OCI-LY1 (cell line): ENCODE measurements at regions not wholly inside any gene's neighbourhood (a gene's known extent, or its start where the extent isn't known, plus 50 kb on each side); places are given as distances from the start of the nearest gene placed in this dataset.

Source experiments
- H2AFZ ChIP-seq: fragments of 200-600 bp; sonication (generic), shearing (Covaris generic); 2 replicates; pipeline ENCODE4 v1.6.0; 2014; ENCODE audit warnings: antibody characterized with exemption, mild to moderate bottlenecking, low read length
- H3F3A ChIP-seq: fragments of 200-600 bp; sonication (generic), shearing (Covaris generic); 2 replicates; pipeline ENCODE4 v1.6.0; 2014; ENCODE audit warnings: mild to moderate bottlenecking, antibody characterized with exemption, low read length, moderate library complexity; ENCODE audit not compliant: insufficient read depth
- H3K27ac ChIP-seq: fragments of 200-600 bp; sonication (generic); 2 replicates; pipeline ENCODE4 v1.5.1; 2014; ENCODE audit warnings: low read length, mixed run types, mild to moderate bottlenecking, low read depth; ENCODE audit not compliant: poor library complexity, severe bottlenecking
- H3K27me3 ChIP-seq: fragments of 200-600 bp; sonication (generic); 2 replicates; pipeline ENCODE4 v1.6.0; 2014; ENCODE audit warnings: antibody characterized with exemption, mild to moderate bottlenecking, low read length, moderate library complexity; ENCODE audit not compliant: insufficient read depth
- H3K36me3 ChIP-seq: fragments of 200-600 bp; sonication (generic); 2 replicates; pipeline ENCODE4 v1.6.1; 2014; ENCODE audit warnings: mild to moderate bottlenecking, antibody characterized with exemption, low read length, moderate library complexity, mixed read lengths; ENCODE audit not compliant: insufficient read depth
- H3K4me1 ChIP-seq: fragments of 200-600 bp; sonication (generic); 2 replicates; pipeline ENCODE4 v1.5.1; 2014; ENCODE audit warnings: mild to moderate bottlenecking, low read length, moderate library complexity; ENCODE audit not compliant: insufficient read depth, severe bottlenecking
- H3K4me2 ChIP-seq: fragments of 200-600 bp; sonication (generic), shearing (Covaris generic); 2 replicates; pipeline ENCODE4 v1.6.1; 2014; ENCODE audit warnings: low read length
- H3K4me3 ChIP-seq: fragments of 200-600 bp; sonication (generic); 2 replicates; pipeline ENCODE4 v1.5.1; 2014; ENCODE audit warnings: low read length, low read depth, mild to moderate bottlenecking, mixed read lengths; ENCODE audit not compliant: poor library complexity, severe bottlenecking
- H3K79me2 ChIP-seq: fragments of 200-600 bp; shearing (Covaris generic); 2 replicates; pipeline ENCODE4 v1.6.1; 2016; ENCODE audit warnings: mixed run types, low read length, mixed read lengths; ENCODE audit not compliant: insufficient read depth
- H3K9ac ChIP-seq: fragments of 200-600 bp; sonication (generic), shearing (Covaris generic); 2 replicates; pipeline ENCODE4 v1.6.1; 2014; ENCODE audit warnings: mild to moderate bottlenecking, low read length, mixed read lengths
- H3K9me2 ChIP-seq: fragments of 200-600 bp; sonication (generic), shearing (Covaris generic); 2 replicates; pipeline ENCODE4 v1.6.1; 2014; ENCODE audit warnings: low read depth, mild to moderate bottlenecking, low read length, mixed read lengths
- H3K9me3 ChIP-seq: fragments of 200-600 bp; shearing (Covaris generic); 2 replicates; pipeline ENCODE4 v1.6.1; 2014; ENCODE audit warnings: low read length, mixed read lengths
- H4K20me1 ChIP-seq: fragments of 200-600 bp; sonication (generic), shearing (Covaris generic); 2 replicates; pipeline ENCODE4 v1.6.0; 2016; ENCODE audit warnings: mild to moderate bottlenecking, low read length; ENCODE audit not compliant: insufficient read depth
- EZH2 ChIP-seq: fragments of 200-600 bp; sonication (generic), shearing (Covaris generic); IDR thresholded peaks from 2 replicates; pipeline ENCODE4 v1.8.0; 2017; ENCODE audit warnings: borderline replicate concordance, mixed run types, mild to moderate bottlenecking, antibody characterized with exemption, low read length, moderate library complexity, mixed read lengths
- TF ChIP-seq, protein P1 (sequence below): fragments of 200-600 bp; sonication (generic), shearing (Covaris generic); IDR thresholded peaks from 2 replicates; pipeline ENCODE4 v1.5.1; 2017; ENCODE audit warnings: mild to moderate bottlenecking, antibody characterized with exemption, low read length, moderate library complexity, mixed read lengths

DNA sequence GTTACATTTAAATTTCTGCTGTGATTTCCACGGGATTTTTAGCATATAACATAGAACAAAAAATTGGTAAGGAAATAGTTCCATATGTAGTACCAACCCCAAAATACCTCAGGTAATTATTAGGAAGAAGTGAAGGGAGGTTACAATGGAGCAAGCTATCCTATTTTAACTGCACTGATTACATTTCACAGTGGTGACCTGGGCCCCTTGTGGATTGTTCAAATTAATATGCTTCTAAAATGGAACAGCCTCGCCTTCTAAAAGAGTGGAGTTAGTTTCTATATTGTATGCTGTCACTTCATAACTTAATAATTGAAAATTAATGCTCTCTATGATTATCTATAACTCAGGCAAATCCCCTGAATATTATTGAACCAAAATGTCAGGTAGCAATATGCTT lies 651.7 kb upstream of the GBE1 start:
- no peaks in the 10 kb centered on the region for H3K9me3 ChIP-seq
- H3K4me2 ChIP-seq = no peak overlapping the region
- H3F3A ChIP-seq = no peaks in the 10 kb centered on the region
- H3K79me2 ChIP-seq = no peaks in the 10 kb centered on the region
- TF ChIP-seq, protein P1, sequence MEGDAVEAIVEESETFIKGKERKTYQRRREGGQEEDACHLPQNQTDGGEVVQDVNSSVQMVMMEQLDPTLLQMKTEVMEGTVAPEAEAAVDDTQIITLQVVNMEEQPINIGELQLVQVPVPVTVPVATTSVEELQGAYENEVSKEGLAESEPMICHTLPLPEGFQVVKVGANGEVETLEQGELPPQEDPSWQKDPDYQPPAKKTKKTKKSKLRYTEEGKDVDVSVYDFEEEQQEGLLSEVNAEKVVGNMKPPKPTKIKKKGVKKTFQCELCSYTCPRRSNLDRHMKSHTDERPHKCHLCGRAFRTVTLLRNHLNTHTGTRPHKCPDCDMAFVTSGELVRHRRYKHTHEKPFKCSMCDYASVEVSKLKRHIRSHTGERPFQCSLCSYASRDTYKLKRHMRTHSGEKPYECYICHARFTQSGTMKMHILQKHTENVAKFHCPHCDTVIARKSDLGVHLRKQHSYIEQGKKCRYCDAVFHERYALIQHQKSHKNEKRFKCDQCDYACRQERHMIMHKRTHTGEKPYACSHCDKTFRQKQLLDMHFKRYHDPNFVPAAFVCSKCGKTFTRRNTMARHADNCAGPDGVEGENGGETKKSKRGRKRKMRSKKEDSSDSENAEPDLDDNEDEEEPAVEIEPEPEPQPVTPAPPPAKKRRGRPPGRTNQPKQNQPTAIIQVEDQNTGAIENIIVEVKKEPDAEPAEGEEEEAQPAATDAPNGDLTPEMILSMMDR = no peak
- no peak overlapping the region for H2AFZ ChIP-seq
- H4K20me1 ChIP-seq = no peaks in the 10 kb centered on the region
- H3K27me3 ChIP-seq = no peaks in the 10 kb centered on the region
- no peak overlapping the region for H3K4me3 ChIP-seq
- H3K9ac ChIP-seq = no peak overlapping the region
- H3K4me1 ChIP-seq = no peaks in the 10 kb centered on the region
- H3K36me3 ChIP-seq = no peaks in the 10 kb centered on the region
- no peaks in the 10 kb centered on the region for H3K9me2 ChIP-seq
- no peak overlapping the region for H3K27ac ChIP-seq

DNA sequence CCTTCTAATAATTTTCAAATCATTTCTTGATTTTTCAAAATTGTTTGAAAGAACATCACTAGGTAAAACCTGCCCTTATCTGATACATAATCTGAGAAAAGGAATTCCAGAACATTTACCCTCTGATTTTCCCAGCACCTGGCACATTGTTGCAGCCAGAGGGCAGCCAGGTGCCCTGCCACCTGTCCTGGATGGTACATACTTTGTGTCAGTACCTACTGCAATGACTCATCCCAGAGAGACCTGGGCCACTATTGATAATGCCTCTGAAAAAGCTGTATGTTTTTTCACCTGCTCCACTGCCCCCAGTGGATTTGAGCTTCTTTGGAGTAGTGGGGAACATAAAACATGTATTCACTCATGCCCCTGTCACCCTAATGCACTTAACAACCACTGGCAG lies 648.9 kb upstream of the GBE1 start:
- H2AFZ ChIP-seq = no peak overlapping the region
- no peaks in the 10 kb centered on the region for H3K9me2 ChIP-seq
- H3K27ac ChIP-seq = no peak overlapping the region
- no peaks in the 10 kb centered on the region for H3K9me3 ChIP-seq
- H4K20me1 ChIP-seq = no peaks in the 10 kb centered on the region
- no peaks in the 10 kb centered on the region for H3K4me1 ChIP-seq
- H3F3A ChIP-seq = no peaks in the 10 kb centered on the region
- H3K4me3 ChIP-seq = no peak overlapping the region
- no peak for TF ChIP-seq EZH2
- TF ChIP-seq, protein P1 = no peak
- no peaks in the 10 kb centered on the region for H3K27me3 ChIP-seq
- H3K4me2 ChIP-seq = no peak overlapping the region
- H3K9ac ChIP-seq = no peak overlapping the region
- H3K79me2 ChIP-seq = no peaks in the 10 kb centered on the region
- H3K36me3 ChIP-seq = no peaks in the 10 kb centered on the region

DNA sequence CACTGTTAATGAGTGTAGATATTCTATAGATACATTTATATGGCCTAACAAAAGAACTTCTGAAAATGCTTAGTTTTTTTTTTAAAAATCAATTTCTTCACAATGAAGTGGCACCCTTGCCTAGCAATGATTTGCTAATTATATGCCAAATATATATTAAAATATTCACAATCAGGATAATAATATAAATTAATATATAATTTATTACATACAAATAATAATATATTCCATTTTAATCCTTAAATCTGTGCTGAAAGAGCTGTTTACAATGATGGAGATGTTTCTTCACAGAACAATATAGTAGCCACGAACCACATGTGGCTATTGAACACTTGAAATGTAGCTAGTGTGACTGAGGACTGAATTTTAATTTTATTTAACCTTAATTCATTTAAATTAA lies 648.4 kb upstream of the GBE1 start:
- Histone ChIP-seq H3K4me3 (no peak overlapping the region), H3K4me2 (no peak overlapping the region), H3K79me2 (no peaks in the 10 kb centered on the region), H3K4me1 (no peaks in the 10 kb centered on the region), H4K20me1 (no peaks in the 10 kb centered on the region), H3K9me2 (no peaks in the 10 kb centered on the region), H3K27ac (no peak overlapping the region), H3K36me3 (no peaks in the 10 kb centered on the region), H3F3A (no peaks in the 10 kb centered on the region), H2AFZ (no peak overlapping the region), H3K9ac (no peak overlapping the region), H3K27me3 (no peaks in the 10 kb centered on the region), H3K9me3 (no peaks in the 10 kb centered on the region)
- TF ChIP-seq, protein P1 = no peak
- no peak for TF ChIP-seq EZH2
